GM23248 (cell line): ENCODE measurements at regions not wholly inside any gene's neighbourhood (a gene's known extent, or its start where the extent isn't known, plus 50 kb on each side); places are given as distances from the start of the nearest gene placed in this dataset.

Experiments
- EZH2 ChIP-seq: fragments of 200-600 bp; sonication (generic); IDR thresholded peaks from 2 replicates; pipeline ENCODE4 v1.6.1; 2018; ENCODE audit warnings: antibody characterized with exemption, mild to moderate bottlenecking; ENCODE audit not compliant: insufficient read depth, poor library complexity, severe bottlenecking
- EZH2phosphoT487 ChIP-seq: fragments of 200-600 bp; sonication (generic); IDR thresholded peaks from 2 replicates; pipeline ENCODE4 v1.6.1; 2018; ENCODE audit warnings: antibody characterized with exemption, moderate library complexity, mild to moderate bottlenecking, low read depth; ENCODE audit not compliant: insufficient read depth

DNA sequence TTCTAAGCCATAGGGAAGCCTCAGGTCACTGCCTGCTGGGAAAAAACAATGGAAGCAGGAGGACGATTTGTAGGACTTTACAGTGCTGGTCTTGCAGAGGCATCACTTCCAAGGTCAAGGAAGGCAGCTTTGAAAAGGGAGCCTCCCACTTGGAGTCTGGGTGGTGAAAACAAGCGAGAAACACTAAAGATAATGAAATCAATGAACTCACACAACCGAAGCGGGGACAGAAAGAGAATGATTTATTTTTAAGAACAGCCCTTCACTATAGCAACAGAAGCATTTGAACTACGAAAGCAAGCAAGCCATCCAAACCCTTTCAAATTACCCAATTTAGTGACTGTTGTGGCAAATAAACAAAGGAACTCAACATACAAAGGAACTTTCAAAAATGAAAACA lies 227.5 kb downstream of the THBS2 start:
- TF ChIP-seq EZH2, result no peak
- no peak for TF ChIP-seq EZH2phosphoT487
